ENCODE measurements at regions not wholly inside any gene's neighbourhood (a gene's known extent, or its start where the extent isn't known, plus 50 kb on each side); places are given as distances from the start of the nearest gene placed in this dataset.

GRCh38 chr4:38449506-38450174 is 214.4 kb upstream of the KLF3 start (continued):
- TF ChIP-seq NR2C2 (CRISPR knock-in tag; IDR thresholded peaks at IDR 0.05; ENCODE audit: borderline replicate concordance) (no peak), SIN3A (IDR thresholded peaks at IDR 0.05; ENCODE audit: borderline replicate concordance, low read depth, low read length) (no peak), SCMH1 (CRISPR knock-in tag; IDR thresholded peaks at IDR 0.05; ENCODE audit: borderline replicate concordance) (no peak), REPIN1 (CRISPR knock-in tag; IDR thresholded peaks at IDR 0.05; ENCODE audit: borderline replicate concordance, low read depth) (no peak), GMEB2 (CRISPR knock-in tag; IDR thresholded peaks at IDR 0.05; ENCODE audit: low read depth) (no peak), MZF1 (CRISPR knock-in tag; IDR thresholded peaks at IDR 0.05; ENCODE audit: borderline replicate concordance) (no peak), ZGPAT (CRISPR knock-in tag; IDR thresholded peaks at IDR 0.05) (0 out of 2 replicates have a peak, but pooled peaks have one; percentile 19), PHF8 (CRISPR knock-in tag; IDR thresholded peaks at IDR 0.05) (0 out of 2 replicates have a peak, but pooled peaks have one; percentile 18), ZNF138 (CRISPR knock-in tag; IDR thresholded peaks at IDR 0.05; ENCODE audit: low read depth) (no peak), NFYB (CRISPR knock-in tag; IDR thresholded peaks at IDR 0.05) (no peak), ZBTB25 (CRISPR knock-in tag; IDR thresholded peaks at IDR 0.05) (no peak), ZNF430 (CRISPR knock-in tag; IDR thresholded peaks at IDR 0.05) (no peak), SP1 (IDR thresholded peaks at IDR 0.05) (no peak), SP1 (CRISPR knock-in tag; IDR thresholded peaks at IDR 0.05) (no peak), RXRB (CRISPR knock-in tag; IDR thresholded peaks at IDR 0.05; ENCODE audit: borderline replicate concordance) (0 out of 2 replicates have a peak, but pooled peaks have one; percentile 5), ARID3A (IDR thresholded peaks at IDR 0.05; ENCODE audit: low read depth, low read length) (no peak), YY1 (IDR thresholded peaks at IDR 0.05; ENCODE audit: insufficient read depth, insufficient replicate concordance, low read depth, low read length) (no peak), ZNF17 (CRISPR knock-in tag; IDR thresholded peaks at IDR 0.05) (no peak)
